DMS 273 (cell line): ENCODE measurements at regions not wholly inside any gene's neighbourhood (a gene's known extent, or its start where the extent isn't known, plus 50 kb on each side); places are given as distances from the start of the nearest gene placed in this dataset.
A peak's percentile ranks its signal among the peaks of the same experiment; 100 is the strongest.
"Not testable (repeated sequence)": the region's sequence is repeated elsewhere in the genome, so short reads cannot be mapped to it uniquely, and the experiment has no call there.

Experiments
- DNase-seq: peaks from one replicate; lab custom pipeline; 2025; ENCODE audit not compliant: unreplicated experiment; lab: John Stamatoyannopoulos, UW

- no peak for DNase-seq
Measured at GRCh38 chr1:73859227-73859626, 338.7 kb downstream of the LRRIQ3 start.

DNA sequence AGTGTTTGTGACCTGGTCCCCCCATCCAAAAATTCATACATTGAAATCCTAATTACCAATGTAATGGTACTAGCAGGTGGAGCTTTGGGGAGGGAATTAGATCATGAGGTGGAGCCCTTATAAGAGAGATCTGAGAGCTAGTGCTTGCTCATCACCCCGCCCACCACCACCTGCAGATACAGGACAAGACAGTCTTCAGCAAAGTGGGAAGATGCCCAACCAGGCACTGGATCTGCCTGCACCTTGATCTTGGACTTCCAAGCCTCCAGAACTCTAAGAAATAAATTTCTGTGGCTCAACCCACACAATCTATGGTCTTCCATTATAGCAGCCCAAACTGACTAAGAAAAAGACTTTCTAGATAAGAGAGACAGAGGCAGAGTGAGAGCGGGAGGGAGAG lies 343.4 kb downstream of the LRRIQ3 start:
- no peak for DNase-seq

GRCh38 chr1:73842436-73842835 lies 355.5 kb downstream of the LRRIQ3 start:
- no peak for DNase-seq

- DNase-seq, result peak; percentile 22
Measured at GRCh38 chr1:73839922-73840321, 358.1 kb downstream of the LRRIQ3 start.

DNA sequence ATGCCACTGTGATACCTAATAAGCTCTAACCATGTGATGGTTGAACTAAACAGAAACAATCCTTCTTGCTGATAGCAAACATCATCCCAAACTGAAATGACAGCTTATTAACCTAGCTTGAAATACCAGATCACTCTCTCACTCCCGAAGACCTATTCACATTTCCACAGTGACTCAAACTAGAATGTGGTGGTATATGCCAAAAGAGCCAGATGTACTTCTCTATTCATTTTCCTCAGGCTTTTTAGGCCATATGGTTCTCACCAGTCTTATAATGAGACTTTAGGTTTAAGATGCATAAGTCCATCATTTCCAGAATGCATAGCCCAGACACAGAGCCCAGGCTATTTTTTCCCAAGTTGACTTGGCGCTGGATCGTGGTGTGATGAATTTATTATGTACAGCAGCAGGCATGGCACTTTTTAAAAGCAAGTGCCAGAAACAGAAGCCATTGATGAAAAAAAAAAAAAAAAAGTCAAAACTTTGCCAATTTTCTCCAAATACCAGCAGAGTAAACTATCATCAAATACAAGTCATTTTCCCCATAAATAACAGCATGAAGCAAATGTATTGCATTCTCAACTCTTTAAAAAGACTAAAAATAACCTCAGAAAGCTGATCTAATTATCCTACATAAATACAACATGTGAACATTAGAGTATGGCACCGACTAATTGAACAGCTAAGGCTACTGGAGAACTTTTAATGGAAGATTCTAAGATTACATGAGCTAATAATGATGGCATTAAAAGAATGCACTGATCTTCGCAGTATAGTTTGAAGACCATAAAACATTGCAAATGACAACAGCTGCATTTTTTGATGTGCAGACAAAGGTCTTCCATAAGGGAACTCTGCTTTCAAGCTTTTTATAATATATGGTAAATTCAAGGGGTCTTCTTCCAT lies 365.4 kb downstream of the LRRIQ3 start:
- peak; percentile 77 for DNase-seq

GRCh38 chr1:73827283-73827682 lies 370.7 kb downstream of the LRRIQ3 start:
- DNase-seq, result not testable (repeated sequence)

DNA sequence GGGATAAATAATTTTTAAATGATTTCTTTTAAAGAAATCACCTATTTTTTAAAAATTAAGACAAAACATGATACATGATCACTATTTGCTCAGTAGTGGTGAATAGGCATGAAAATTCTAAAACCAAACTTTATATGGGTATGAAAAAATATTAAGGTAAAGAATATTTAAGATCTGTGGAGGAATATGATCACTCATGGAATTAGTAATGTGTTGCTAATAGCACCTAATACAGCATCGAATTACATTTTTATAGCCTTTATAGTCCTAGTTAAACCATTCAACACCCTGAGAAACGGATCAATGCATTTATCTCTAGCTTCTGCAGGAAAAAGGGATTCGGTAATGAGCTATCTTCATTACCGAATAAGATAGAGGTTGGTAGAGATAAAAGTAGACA lies 373.9 kb downstream of the LRRIQ3 start:
- DNase-seq, result no peak

DNA sequence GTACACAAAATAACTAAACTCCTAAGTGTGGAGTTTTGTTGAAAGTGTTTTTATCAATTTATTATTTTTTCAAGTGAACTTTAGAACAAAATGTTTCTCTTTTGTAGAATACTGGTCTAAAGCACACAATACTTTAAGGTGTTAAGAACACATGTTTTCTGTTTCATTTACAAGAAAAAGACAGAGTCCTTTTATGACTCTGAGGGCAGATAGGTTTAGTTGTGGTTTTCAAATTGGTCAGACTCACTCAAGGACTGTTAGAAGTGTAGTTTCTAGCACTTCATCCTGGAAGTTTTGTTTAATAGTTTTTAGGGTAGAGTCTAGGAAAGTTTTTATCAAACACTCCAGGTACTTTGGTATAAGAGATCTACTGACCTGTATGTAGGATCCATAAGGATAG lies 376.5 kb downstream of the LRRIQ3 start:
- no peak for DNase-seq

DNA sequence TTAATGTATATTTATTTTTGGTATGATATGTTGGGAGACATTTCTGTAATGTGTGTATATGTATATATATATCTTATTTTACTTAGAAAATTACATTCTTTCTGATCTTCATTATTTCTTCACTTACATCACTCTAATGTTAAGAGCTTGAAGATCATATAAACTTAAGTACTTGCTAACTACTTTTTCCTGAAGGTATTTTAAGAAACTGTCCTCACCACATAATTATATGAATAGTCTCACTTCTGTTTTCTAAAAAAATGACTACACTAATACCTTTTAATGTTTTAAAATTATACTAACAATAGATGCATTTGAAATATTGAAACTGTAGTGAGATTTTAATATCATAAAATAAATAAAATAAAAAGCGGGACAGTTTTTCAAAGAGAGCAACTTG lies 377.1 kb downstream of the LRRIQ3 start:
- DNase-seq, result no peak

DNA sequence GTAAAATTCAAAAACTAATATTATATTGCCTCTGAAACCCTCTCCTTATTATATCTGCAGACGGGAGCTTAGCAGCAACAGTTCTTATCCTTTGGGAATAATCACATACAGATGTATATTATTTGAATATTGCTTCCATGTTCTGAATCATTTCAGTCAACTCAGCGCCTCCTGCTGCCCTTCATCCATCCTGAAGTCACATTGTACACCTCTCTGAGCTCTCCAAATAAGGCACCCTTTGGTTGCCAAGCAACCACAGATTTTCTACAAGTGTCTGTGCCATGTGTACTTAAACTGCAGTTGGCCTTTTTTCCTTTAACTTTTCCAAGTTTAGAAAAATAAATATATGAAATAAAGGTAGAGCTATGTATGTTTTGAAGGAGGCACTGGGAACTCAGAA lies 384.3 kb downstream of the LRRIQ3 start:
- peak; percentile 90 for DNase-seq

DNA sequence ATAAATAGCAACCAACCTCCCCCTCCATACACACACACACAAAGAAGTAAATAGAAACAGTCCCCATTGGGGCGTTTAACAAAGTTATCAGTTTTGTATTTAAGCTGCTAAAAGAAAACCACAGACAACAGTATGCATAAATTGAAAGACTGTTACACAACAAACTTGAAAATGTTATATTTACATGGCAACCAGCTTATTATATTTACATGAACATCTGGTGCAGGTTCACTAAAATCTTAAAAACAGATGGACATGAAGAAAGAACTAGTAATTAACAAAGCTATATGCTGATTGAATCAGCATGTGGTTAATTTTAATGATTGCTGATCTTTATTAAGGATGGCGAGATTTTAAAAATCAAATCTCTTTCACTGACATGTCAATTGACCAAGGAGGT lies 384.7 kb downstream of the LRRIQ3 start:
- DNase-seq, result peak; percentile 65

DNA sequence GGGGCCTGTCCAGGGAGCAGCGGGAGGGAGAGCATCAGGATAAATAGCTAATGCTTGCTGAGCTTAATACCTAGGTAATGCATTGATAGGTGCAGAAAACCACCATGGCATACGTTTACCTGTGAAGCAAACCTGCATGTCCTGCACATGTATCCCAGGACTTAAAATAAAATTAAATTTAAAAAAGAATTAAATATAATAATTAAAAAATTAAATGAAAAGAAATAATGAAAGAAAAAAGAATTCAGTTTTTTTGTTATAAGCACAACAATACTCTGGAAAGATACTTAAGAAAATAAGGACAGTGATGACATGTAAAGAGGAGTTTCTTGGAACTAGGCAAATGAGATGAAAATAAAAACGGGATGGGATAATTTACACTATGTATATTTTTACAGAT lies 386.2 kb downstream of the LRRIQ3 start:
- no peak for DNase-seq

GRCh38 chr1:73804935-73805334 lies 393.0 kb downstream of the LRRIQ3 start:
- no peak for DNase-seq

DNA sequence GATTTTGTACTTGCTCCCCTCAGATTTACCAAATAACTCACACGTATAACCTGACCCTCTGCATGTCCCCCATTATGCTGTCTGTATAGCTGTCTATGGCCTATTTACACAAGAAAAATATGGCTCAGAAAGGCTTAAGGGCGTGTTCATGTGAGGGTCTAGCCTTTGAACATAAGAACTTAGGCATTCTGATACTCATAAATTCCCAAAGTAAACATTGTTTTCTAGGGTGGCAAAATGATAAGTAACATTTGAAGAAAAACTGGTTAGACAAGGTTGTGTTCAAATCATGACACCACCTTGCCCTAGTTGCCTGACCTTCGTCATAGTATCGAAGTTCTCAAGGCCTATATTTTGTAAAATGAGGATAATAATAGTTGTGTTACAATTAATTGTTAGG lies 394.6 kb downstream of the LRRIQ3 start:
- DNase-seq, result no peak

DNA sequence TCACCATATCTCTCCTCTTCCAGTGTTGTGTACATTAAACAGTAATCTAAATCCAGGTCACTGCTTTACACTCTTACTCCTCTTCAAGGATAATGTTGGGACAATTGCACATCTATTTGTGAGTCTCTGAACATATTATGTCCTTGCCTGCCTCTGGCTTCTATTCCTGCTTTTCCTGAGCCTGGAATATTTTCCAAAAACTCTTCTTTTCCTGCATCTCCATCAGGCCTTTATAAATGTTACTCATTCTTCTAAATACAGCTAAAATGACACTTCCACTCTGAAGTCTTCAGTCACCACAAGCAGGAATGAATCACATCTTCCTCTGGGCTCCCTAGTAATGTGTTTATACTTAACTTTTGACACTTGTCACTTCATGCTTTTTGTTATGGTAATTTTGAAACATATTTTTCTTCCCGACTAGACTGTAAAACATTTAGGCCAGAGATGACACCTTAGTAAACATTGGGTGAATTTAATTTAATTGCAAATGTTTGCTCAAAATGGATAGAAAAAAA lies 396.0 kb downstream of the LRRIQ3 start:
- DNase-seq, result no peak

DNA sequence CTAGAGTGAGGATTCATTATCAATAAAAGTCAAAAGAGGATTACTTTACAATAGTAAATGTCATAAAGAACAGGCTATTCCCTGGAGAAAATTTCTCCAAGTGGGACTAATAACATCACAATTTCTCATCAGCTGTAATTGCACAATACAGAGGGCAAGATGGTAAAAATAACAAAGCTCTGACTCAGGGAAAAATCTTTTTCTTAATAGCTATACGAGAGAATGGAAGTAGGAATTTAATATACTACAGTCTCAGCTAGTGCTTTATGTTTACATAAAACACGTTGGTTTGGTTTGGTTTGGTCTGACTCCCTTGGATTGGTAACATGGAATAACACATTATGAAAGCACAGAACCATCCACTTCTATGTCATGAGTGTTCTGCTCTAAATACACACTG lies 397.6 kb downstream of the LRRIQ3 start:
- DNase-seq, result no peak

DNA sequence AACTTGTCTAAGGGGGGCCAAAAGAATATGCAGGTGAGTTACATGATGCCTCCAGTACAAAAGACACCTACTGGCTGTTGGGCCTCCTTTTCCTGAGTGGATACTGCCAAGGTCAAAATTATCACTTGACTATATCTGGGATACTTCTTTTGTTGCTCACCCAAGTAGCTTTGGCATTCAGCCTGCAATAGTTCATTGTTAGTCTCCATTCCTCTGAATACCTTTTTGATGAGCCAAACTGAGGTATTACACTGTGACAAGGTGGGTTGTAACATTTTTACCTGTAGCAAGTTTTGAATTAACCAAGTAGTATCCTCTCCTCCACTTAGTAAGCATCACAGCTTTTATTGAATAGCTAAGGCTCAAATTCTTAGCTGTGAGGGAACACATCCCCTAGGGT lies 408.0 kb downstream of the LRRIQ3 start:
- no peak for DNase-seq

- DNase-seq, result no peak
Measured at GRCh38 chr1:73784026-73784425, 413.9 kb downstream of the LRRIQ3 start.

GRCh38 chr1:73783352-73783751 lies 414.6 kb downstream of the LRRIQ3 start:
- DNase-seq, result no peak

DNA sequence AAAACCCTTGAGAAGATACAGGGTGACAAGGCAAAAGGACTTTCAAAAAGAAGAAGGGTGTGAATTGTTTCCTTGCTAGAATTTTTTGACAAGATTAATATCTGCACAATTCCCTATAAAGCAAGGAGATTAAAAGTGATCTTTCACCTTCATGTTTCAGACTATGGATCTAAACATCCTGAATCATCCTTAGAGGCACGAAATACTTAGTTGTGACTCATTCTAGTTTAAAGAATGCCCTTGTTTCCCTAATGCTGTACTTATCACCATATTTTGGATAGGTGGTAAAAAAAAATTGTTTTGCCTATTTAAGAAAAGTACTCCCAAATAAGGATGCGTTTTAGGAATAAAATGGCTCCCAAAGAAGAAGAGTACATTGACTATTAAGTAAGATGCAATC lies 415.1 kb downstream of the LRRIQ3 start:
- no peak for DNase-seq

DNA sequence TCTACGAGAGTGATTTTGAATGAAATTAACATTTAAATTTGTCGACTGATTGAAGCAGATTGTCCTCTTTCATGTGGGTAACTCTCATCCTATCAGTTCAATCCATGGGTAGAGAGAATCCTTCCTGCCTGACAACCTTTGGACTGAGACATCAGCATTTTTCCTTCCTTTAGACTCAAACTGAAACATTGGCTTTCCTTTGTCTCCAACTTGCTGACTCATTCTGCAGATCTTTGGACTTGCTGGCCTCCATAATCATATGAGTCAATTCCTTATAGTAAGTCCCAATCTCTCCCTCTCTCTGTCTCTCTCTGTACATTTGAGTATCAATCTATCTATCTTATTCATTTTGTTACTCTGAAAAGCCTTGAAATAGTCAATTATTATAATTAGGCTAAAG lies 416.7 kb downstream of the LRRIQ3 start:
- no peak for DNase-seq

- DNase-seq, result no peak
Measured at GRCh38 chr1:73778471-73778870, 419.5 kb downstream of the LRRIQ3 start.

DNA sequence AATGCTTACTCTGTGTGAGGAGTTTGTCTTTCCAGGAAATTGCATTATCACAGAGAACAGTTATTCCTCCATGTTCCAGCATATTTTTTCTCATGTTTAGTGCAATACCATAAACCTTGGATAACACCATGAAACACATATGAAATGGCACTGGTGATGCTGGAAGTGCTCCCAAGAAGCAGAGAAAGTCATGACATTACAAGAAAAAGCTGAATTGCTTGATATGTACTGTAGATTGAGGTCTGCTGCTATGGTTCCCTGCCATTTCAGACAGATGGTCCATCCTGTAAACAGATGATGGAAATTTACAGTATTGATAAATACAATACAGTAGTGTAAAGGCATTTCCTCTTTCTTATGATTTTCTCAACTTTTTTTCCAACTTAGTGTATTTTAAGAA lies 422.1 kb downstream of the LRRIQ3 start:
- no peak for DNase-seq
